OCI-LY3 (cell line): ENCODE measurements at regions not wholly inside any gene's neighbourhood (a gene's known extent, or its start where the extent isn't known, plus 50 kb on each side); places are given as distances from the start of the nearest gene placed in this dataset.

Experiments used
- CTCF ChIP-seq: fragments of 200-600, 300-600 bp; sonication (generic); IDR thresholded peaks from 2 replicates; pipeline ENCODE4 v1.5.1; 2014; ENCODE audit warnings: antibody characterized with exemption, low read length, low read depth
- EZH2phosphoT487 ChIP-seq: fragments of 200-600 bp; shearing (Covaris generic); IDR thresholded peaks from 2 replicates; pipeline ENCODE4 v1.6.1; 2018; ENCODE audit warnings: antibody characterized with exemption, mixed run types, low read depth

GRCh38 chr2:56624181-56624580, 440.4 kb downstream of the CCDC85A start:
- TF ChIP-seq CTCF (no peak), EZH2phosphoT487 (no peak)
